Stomach (tissue), 4 donors: ENCODE measurements at regions not wholly inside any gene's neighbourhood (a gene's known extent, or its start where the extent isn't known, plus 50 kb on each side); places are given as distances from the start of the nearest gene placed in this dataset.

Source experiments
- POLR2A ChIP-seq, 4 donors: fragments of 450-650 bp; IDR thresholded peaks; one replicate each; pipeline ENCODE4 v1.6.1; 2016; ENCODE audit warnings: antibody characterized with exemption in 4 of 4, control low read depth in 2 of 4, mild to moderate bottlenecking in 1 of 4, moderate library complexity in 1 of 4
- POLR2AphosphoS5 ChIP-seq, 3 donors: sonication (generic); formaldehyde crosslinking; IDR thresholded peaks; one replicate each; pipeline ENCODE4 v1.6.1; 2016; ENCODE audit warnings: antibody characterized with exemption in 3 of 3
- TF ChIP-seq, protein P1 (sequence below), 7 experiments: fragments of 450-650 bp in 4 of 7; fragments of 200-600 bp in 3 of 7; sonication (generic) in 3 of 7; IDR thresholded peaks; one replicate each; pipeline ENCODE4 v1.5.1; 2016 to 2019; ENCODE audit warnings: antibody characterized with exemption in 7 of 7, control low read depth in 2 of 7, mild to moderate bottlenecking in 1 of 7

DNA sequence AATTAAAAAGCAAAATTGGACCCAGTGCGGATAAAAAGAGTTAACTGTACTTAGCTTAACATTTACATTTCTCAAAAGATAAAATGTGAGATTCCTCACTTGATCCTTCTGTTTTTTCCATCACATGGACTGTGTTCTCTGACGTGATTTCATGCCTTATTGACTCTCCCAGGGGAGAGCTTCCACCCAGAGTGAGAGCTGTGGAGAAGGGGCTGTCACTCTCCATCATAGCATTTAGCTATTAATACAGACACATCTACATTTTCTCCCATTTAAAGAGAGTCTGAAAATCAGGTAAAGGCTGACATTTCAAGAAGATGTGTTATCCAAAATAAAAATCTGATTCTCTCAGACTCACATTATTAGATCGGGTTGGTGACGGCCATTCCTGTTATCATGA lies 493.8 kb downstream of the FBXO15 start:
- no peak for TF ChIP-seq POLR2AphosphoS5 (IDR thresholded peaks at IDR 0.05)
- TF ChIP-seq, protein P1, sequence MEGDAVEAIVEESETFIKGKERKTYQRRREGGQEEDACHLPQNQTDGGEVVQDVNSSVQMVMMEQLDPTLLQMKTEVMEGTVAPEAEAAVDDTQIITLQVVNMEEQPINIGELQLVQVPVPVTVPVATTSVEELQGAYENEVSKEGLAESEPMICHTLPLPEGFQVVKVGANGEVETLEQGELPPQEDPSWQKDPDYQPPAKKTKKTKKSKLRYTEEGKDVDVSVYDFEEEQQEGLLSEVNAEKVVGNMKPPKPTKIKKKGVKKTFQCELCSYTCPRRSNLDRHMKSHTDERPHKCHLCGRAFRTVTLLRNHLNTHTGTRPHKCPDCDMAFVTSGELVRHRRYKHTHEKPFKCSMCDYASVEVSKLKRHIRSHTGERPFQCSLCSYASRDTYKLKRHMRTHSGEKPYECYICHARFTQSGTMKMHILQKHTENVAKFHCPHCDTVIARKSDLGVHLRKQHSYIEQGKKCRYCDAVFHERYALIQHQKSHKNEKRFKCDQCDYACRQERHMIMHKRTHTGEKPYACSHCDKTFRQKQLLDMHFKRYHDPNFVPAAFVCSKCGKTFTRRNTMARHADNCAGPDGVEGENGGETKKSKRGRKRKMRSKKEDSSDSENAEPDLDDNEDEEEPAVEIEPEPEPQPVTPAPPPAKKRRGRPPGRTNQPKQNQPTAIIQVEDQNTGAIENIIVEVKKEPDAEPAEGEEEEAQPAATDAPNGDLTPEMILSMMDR (IDR thresholded peaks at IDR 0.05) = no peak
- no peak for TF ChIP-seq POLR2A (IDR thresholded peaks at IDR 0.05)
